WTC11 (cell line): ENCODE measurements at regions not wholly inside any gene's neighbourhood (a gene's known extent, or its start where the extent isn't known, plus 50 kb on each side); places are given as distances from the start of the nearest gene placed in this dataset.

ENCODE experiments used
- ATAC-seq: fragments of 200-7000 bp; cut with Tn5 transposase; 2 replicates; pipeline ENCODE4 v1.10.0; 2021; ENCODE audit warnings: mild to moderate bottlenecking, moderate library complexity
- CTCF ChIA-PET: fragments of 300-600 bp; sonication (Branson Sonifier 250); formaldehyde crosslinking; loops from one replicate; lab custom pipeline; 2021; ENCODE audit warnings: antibody characterized with exemption; lab: Charles Lee
- POLR2A ChIA-PET: fragments of 350-600 bp; sonication (Branson Sonifier 250); formaldehyde crosslinking; loops from one replicate; lab custom pipeline; 2021; ENCODE audit warnings: antibody characterized with exemption; lab: Charles Lee
- DNase-seq: peaks from one replicate; pipeline ENCODE4 v3.0.0; 2021; ENCODE audit warnings: low spot score
- H3K27ac Mint-ChIP-seq: 2 replicates; pipeline ENCODE4 v1.8.0; 2021; ENCODE audit warnings: mixed read lengths
- H3K27me3 Mint-ChIP-seq: 2 replicates; pipeline ENCODE4 v1.8.0; 2021; ENCODE audit warnings: low read depth, mild to moderate bottlenecking, moderate library complexity, mixed read lengths
- H3K36me3 Mint-ChIP-seq: 2 replicates; pipeline ENCODE4 v1.8.0; 2021; ENCODE audit warnings: mixed read lengths
- H3K4me1 Mint-ChIP-seq: 2 replicates; pipeline ENCODE4 v1.8.0; 2022; ENCODE audit warnings: mixed read lengths
- H3K4me3 Mint-ChIP-seq: 2 replicates; pipeline ENCODE4 v1.8.0; 2021; ENCODE audit warnings: mild to moderate bottlenecking, moderate library complexity, mixed read lengths
- H3K9me3 Mint-ChIP-seq: 2 replicates; pipeline ENCODE4 v1.8.0; 2021; ENCODE audit warnings: mixed read lengths
- ATF3 ChIP-seq: sonication (generic); formaldehyde crosslinking; conservative IDR thresholded peaks from 2 replicates; pipeline ENCODE4 v1.8.1; 2022; ENCODE audit warnings: mild to moderate bottlenecking, missing genetic modification reagents
- E2F1 ChIP-seq: sonication (generic); formaldehyde crosslinking; IDR thresholded peaks from 2 replicates; pipeline ENCODE4 v1.8.0; 2022; ENCODE audit warnings: mild to moderate bottlenecking, missing genetic modification reagents
- E2F4 ChIP-seq: sonication (generic); formaldehyde crosslinking; IDR thresholded peaks from 2 replicates; pipeline ENCODE4 v1.8.1; 2022; ENCODE audit warnings: low read depth, mild to moderate bottlenecking, moderate library complexity, missing genetic modification reagents, borderline replicate concordance
- ERG ChIP-seq: fragments of 250-450 bp; sonication (Bioruptor Pico); IDR thresholded peaks from 2 replicates; pipeline ENCODE4 v1.8.0; 2021; ENCODE audit warnings: mild to moderate bottlenecking
- GABPB1 ChIP-seq: sonication (generic); formaldehyde crosslinking; IDR thresholded peaks from 2 replicates; pipeline ENCODE4 v1.8.1; 2023; ENCODE audit warnings: mild to moderate bottlenecking, missing genetic modification reagents
- GTF2I ChIP-seq: fragments of 250-450 bp; sonication (Bioruptor Pico); conservative IDR thresholded peaks from 2 replicates; pipeline ENCODE4 v1.4.0; 2021; ENCODE audit warnings: mild to moderate bottlenecking
- IRF1 ChIP-seq: sonication (generic); formaldehyde crosslinking; IDR thresholded peaks from 2 replicates; pipeline ENCODE4 v1.8.0; 2023; ENCODE audit warnings: missing genetic modification reagents
- JUN ChIP-seq: sonication (generic); formaldehyde crosslinking; IDR thresholded peaks from 2 replicates; pipeline ENCODE4 v1.8.0; 2023; ENCODE audit warnings: mild to moderate bottlenecking, missing genetic modification reagents
- MAX ChIP-seq: sonication (generic); formaldehyde crosslinking; IDR thresholded peaks from 2 replicates; pipeline ENCODE4 v1.8.0; 2022; ENCODE audit warnings: mild to moderate bottlenecking, missing genetic modification reagents
- MXD4 ChIP-seq: fragments of 250-450 bp; sonication (Bioruptor Pico); IDR thresholded peaks from 2 replicates; pipeline ENCODE4 v1.8.0; 2021; ENCODE audit warnings: mild to moderate bottlenecking, moderate library complexity, borderline replicate concordance
- NR2C2 ChIP-seq: sonication (generic); formaldehyde crosslinking; IDR thresholded peaks from 2 replicates; pipeline ENCODE4 v1.8.0; 2022; ENCODE audit warnings: mild to moderate bottlenecking, missing genetic modification reagents
- PREB ChIP-seq: sonication (generic); formaldehyde crosslinking; IDR thresholded peaks from 2 replicates; pipeline ENCODE4 v1.8.1; 2022; ENCODE audit warnings: mild to moderate bottlenecking, missing genetic modification reagents, moderate library complexity, borderline replicate concordance
- SMAD3 ChIP-seq: sonication (generic); formaldehyde crosslinking; IDR thresholded peaks from 2 replicates; pipeline ENCODE4 v1.8.0; 2022; ENCODE audit warnings: missing genetic modification reagents, mild to moderate bottlenecking, borderline replicate concordance
- SMAD4 ChIP-seq: sonication (generic); formaldehyde crosslinking; IDR thresholded peaks from 2 replicates; pipeline ENCODE4 v1.8.0; 2022; ENCODE audit warnings: mild to moderate bottlenecking, missing genetic modification reagents
- TEAD4 ChIP-seq: sonication (generic); formaldehyde crosslinking; IDR thresholded peaks from 2 replicates; pipeline ENCODE4 v1.8.0; 2022; ENCODE audit warnings: mild to moderate bottlenecking, missing genetic modification reagents
- TP53 ChIP-seq: sonication (generic); formaldehyde crosslinking; IDR thresholded peaks from 2 replicates; pipeline ENCODE4 v1.8.1; 2023; ENCODE audit warnings: mild to moderate bottlenecking, missing genetic modification reagents
- USF2 ChIP-seq: sonication (generic); formaldehyde crosslinking; IDR thresholded peaks from 2 replicates; pipeline ENCODE4 v1.8.1; 2023; ENCODE audit warnings: mild to moderate bottlenecking, missing genetic modification reagents, moderate library complexity
- ZNF263 ChIP-seq: sonication (generic); formaldehyde crosslinking; IDR thresholded peaks from 2 replicates; pipeline ENCODE4 v1.8.1; 2022; ENCODE audit warnings: low read depth, mild to moderate bottlenecking, moderate library complexity, missing genetic modification reagents
- ZNF512 ChIP-seq: sonication (generic); formaldehyde crosslinking; IDR thresholded peaks from 2 replicates; pipeline ENCODE4 v1.8.1; 2022; ENCODE audit warnings: missing genetic modification reagents, borderline replicate concordance

GRCh38 chrX:125424536-125424935, 104.9 kb downstream of the TEX13C start:
- peaks cover 3% of the 10 kb centered on the region; the same call in 1 of the 2 replicates for H3K4me1 Mint-ChIP-seq
- POLR2A ChIA-PET: no interaction called here

More at GRCh38 chrX:125424536-125424935, 104.9 kb downstream of the TEX13C start:
- Mint-ChIP-seq H3K4me3 (no peak overlapping the region), H3K27me3 (no peaks in the 10 kb centered on the region), H3K36me3 (no peaks in the 10 kb centered on the region), H3K27ac (no peak overlapping the region), H3K9me3 (peaks cover 16% of the 10 kb centered on the region)
- CTCF ChIA-PET: interaction anchor here (1.5 kb wide), 1 partner anchor 12 kb away, joined by 3 read pairs; no protein-coding TSS in a partner anchor
- TF ChIP-seq NR2C2 (CRISPR knock-in tag) (no peak), GABPB1 (CRISPR knock-in tag) (no peak), SMAD4 (CRISPR knock-in tag) (no peak), E2F4 (CRISPR knock-in tag) (no peak), SMAD3 (CRISPR knock-in tag) (no peak), PREB (no peak), MAX (no peak), TP53 (CRISPR knock-in tag) (no peak), MXD4 (CRISPR knock-in tag) (no peak), ZNF263 (CRISPR knock-in tag) (no peak), ZNF512 (CRISPR knock-in tag) (no peak), ATF3 (CRISPR knock-in tag) (no peak), JUN (CRISPR knock-in tag) (no peak), ERG (no peak), GTF2I (no peak), TEAD4 (CRISPR knock-in tag) (no peak), IRF1 (CRISPR knock-in tag) (no peak), USF2 (CRISPR knock-in tag) (no peak), E2F1 (no peak)
- ATAC-seq: no peak
- DNase-seq: no peak
